ENCODE measurements at regions not wholly inside any gene's neighbourhood (a gene's known extent, or its start where the extent isn't known, plus 50 kb on each side); places are given as distances from the start of the nearest gene placed in this dataset.
"Not testable (repeated sequence)": the region's sequence is repeated elsewhere in the genome, so short reads cannot be mapped to it uniquely, and the experiment has no call there.

GRCh38 chr5:163248333-163248732 lies 189.1 kb upstream of the CCNG1 start:
- Histone ChIP-seq H3K9ac (ENCODE audit: low read length) (no peak overlapping the region), H3K27ac (ENCODE audit: low read length) (no peak overlapping the region), H3K9me3 (ENCODE audit: control insufficient read depth, low read depth, low read length) (no peaks in the 10 kb centered on the region), H3K27me3 (ENCODE audit: control insufficient read depth, insufficient read depth, low read length) (no peaks in the 10 kb centered on the region), H3K4me3 (ENCODE audit: low read length) (no peak overlapping the region), H3K4me1 (ENCODE audit: control insufficient read depth, low read depth, low read length) (peaks cover 6% of the 10 kb centered on the region), H3K36me3 (ENCODE audit: control insufficient read depth, low read depth, low read length) (no peaks in the 10 kb centered on the region)

DNA sequence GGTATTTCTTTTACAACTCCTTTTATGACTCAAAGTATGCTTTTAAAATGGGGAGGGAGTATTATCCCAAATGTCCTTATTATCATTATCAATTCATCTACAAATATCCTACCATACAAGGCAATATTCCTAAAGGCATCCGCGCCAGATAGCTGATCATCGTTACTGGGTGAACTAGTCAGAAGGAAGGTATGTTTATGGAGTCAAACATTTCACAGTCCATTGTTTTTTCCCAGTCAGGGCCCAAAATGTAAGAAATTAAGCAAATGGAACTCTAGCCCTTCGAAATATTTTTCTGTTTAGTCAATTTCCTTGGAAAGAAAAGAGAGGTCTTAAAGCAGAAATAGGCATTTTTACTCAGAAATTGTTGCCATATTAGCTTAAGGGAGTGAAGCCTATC lies 188.5 kb upstream of the CCNG1 start:
- Histone ChIP-seq H3K27me3 (ENCODE audit: control insufficient read depth, insufficient read depth, low read length) (no peaks in the 10 kb centered on the region), H3K4me3 (ENCODE audit: low read length) (no peak overlapping the region), H3K36me3 (ENCODE audit: control insufficient read depth, low read depth, low read length) (no peaks in the 10 kb centered on the region), H3K9ac (ENCODE audit: low read length) (no peak overlapping the region), H3K9me3 (ENCODE audit: control insufficient read depth, low read depth, low read length) (no peaks in the 10 kb centered on the region), H3K4me1 (ENCODE audit: control insufficient read depth, low read depth, low read length) (peaks cover 6% of the 10 kb centered on the region), H3K27ac (ENCODE audit: low read length) (no peak overlapping the region)

DNA sequence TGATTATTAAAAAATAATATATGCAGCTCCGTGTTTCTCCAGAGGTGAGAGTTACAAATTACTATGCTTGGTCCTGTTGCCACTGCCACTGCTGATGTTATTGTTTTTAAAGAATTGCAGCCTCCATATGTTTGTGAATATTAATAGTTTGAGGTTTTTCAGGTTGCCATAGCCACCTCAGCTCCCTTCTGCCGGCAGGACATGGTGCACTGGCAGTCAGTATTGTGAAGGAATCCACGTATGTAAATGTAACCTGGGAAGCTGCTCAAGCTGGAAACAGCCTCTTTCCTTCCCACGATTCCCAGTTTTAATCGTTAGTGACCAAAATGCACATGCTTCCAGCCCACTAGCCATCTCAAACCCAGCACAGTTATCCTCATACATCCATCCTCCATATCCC lies 184.4 kb upstream of the CCNG1 start:
- no peak overlapping the region for H3K9ac ChIP-seq (ENCODE audit: low read length)
- H3K9me3 ChIP-seq (ENCODE audit: control insufficient read depth, low read depth, low read length): no peaks in the 10 kb centered on the region
- no peak overlapping the region for H3K4me3 ChIP-seq (ENCODE audit: low read length)
- H3K27me3 ChIP-seq (ENCODE audit: control insufficient read depth, insufficient read depth, low read length): no peaks in the 10 kb centered on the region
- peaks cover 6% of the 10 kb centered on the region for H3K4me1 ChIP-seq (ENCODE audit: control insufficient read depth, low read depth, low read length)
- no peaks in the 10 kb centered on the region for H3K36me3 ChIP-seq (ENCODE audit: control insufficient read depth, low read depth, low read length)
- H3K27ac ChIP-seq (ENCODE audit: low read length): no peak overlapping the region

DNA sequence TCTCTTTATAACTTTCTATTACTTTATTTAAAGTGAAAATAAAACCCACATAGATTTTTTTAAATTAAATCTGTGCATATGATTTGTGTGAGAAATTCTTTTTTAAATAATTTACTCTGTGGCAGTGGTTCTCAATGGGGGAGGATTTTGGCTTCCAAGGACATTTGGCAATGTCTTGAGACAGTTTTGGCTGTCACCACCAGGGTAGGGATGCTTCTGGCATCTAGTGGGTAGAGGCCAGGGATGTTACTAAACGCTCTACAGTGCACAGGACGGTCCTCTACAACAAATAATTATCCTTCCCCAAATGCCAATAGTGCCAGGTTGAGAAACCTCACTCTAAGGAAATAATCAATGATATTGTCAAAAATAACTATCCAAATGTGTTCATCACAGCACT lies 177.9 kb upstream of the CCNG1 start:
- Histone ChIP-seq H3K27ac (ENCODE audit: low read length) (no peak overlapping the region), H3K9me3 (ENCODE audit: control insufficient read depth, low read depth, low read length) (no peaks in the 10 kb centered on the region)

GRCh38 chr5:163260471-163260870 lies 176.9 kb upstream of the CCNG1 start:
- Histone ChIP-seq H3K4me3 (ENCODE audit: low read length) (no peak overlapping the region), H3K4me1 (ENCODE audit: control insufficient read depth, low read depth, low read length) (no peaks in the 10 kb centered on the region), H3K27me3 (ENCODE audit: control insufficient read depth, insufficient read depth, low read length) (no peaks in the 10 kb centered on the region), H3K36me3 (ENCODE audit: control insufficient read depth, low read depth, low read length) (no peaks in the 10 kb centered on the region), H3K9me3 (ENCODE audit: control insufficient read depth, low read depth, low read length) (no peaks in the 10 kb centered on the region), H3K27ac (ENCODE audit: low read length) (no peak overlapping the region), H3K9ac (ENCODE audit: low read length) (no peak overlapping the region)

More for the DNA sequence above, 177.9 kb upstream of the CCNG1 start:
- Histone ChIP-seq H3K27me3 (ENCODE audit: control insufficient read depth, insufficient read depth, low read length) (no peaks in the 10 kb centered on the region), H3K9ac (ENCODE audit: low read length) (no peak overlapping the region), H3K4me3 (ENCODE audit: low read length) (no peak overlapping the region), H3K4me1 (ENCODE audit: control insufficient read depth, low read depth, low read length) (no peaks in the 10 kb centered on the region), H3K36me3 (ENCODE audit: control insufficient read depth, low read depth, low read length) (no peaks in the 10 kb centered on the region)

DNA sequence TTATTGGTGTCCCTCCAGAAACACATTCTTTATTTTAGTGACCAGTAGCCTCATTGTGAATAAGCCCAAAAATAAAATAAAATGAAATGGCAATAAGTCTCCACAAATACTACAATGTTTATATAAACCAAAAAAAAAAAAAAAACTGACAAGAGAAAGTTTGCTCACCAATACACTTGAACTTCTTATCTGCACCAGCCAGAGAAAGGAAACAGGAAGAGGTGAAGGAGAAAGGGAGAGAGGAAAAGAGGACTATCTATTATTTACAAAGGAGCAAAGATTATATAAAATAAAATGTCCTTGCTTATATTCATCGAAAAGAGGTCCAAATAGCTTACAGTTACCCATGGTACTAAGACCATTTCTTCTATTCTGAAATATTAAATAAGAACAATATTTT lies 176.4 kb upstream of the CCNG1 start:
- H3K27ac ChIP-seq (ENCODE audit: low read length): no peak overlapping the region
- H3K9me3 ChIP-seq (ENCODE audit: control insufficient read depth, low read depth, low read length): no peaks in the 10 kb centered on the region
- H3K9ac ChIP-seq (ENCODE audit: low read length): no peak overlapping the region
- H3K36me3 ChIP-seq (ENCODE audit: control insufficient read depth, low read depth, low read length): no peaks in the 10 kb centered on the region
- H3K4me3 ChIP-seq (ENCODE audit: low read length): no peak overlapping the region
- H3K27me3 ChIP-seq (ENCODE audit: control insufficient read depth, insufficient read depth, low read length): no peaks in the 10 kb centered on the region
- no peaks in the 10 kb centered on the region for H3K4me1 ChIP-seq (ENCODE audit: control insufficient read depth, low read depth, low read length)

DNA sequence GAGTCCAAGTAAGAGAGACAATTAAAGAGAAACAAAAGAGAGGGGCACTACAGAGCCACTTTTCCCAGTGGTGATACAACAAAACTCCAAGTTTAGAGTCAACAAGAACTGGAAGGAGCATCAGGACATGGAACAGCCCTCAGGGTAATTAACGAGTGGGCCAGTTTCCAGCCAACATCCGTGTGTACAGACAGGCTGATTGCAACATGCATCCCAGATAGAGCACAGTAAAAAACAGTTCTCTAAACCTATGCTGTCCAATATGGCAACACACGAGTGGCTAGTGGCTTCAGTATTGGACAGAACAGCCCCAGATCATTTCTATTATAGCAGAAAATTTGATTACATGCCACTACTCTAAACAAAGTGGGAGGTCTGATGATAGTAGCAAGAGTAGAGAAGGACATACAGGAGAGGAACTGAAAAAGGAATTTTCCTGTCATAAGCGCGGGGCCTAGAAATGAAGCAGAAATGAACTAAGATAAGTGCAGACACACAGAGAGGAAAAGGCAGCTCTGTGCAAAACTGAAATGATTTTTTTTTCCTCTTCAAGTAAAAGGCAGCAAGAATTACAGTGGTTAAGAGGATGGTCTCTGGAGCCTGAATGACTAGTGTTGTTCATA lies 175.6 kb upstream of the CCNG1 start:
- no peak overlapping the region for H3K27ac ChIP-seq (ENCODE audit: low read length)
- H3K9me3 ChIP-seq (ENCODE audit: control insufficient read depth, low read depth, low read length): no peaks in the 10 kb centered on the region
- H3K4me3 ChIP-seq (ENCODE audit: low read length): no peak overlapping the region
- no peaks in the 10 kb centered on the region for H3K27me3 ChIP-seq (ENCODE audit: control insufficient read depth, insufficient read depth, low read length)
- H3K9ac ChIP-seq (ENCODE audit: low read length): no peak overlapping the region
- H3K36me3 ChIP-seq (ENCODE audit: control insufficient read depth, low read depth, low read length): no peaks in the 10 kb centered on the region
- no peaks in the 10 kb centered on the region for H3K4me1 ChIP-seq (ENCODE audit: control insufficient read depth, low read depth, low read length)

GRCh38 chr5:163266249-163266648 lies 171.1 kb upstream of the CCNG1 start:
- not testable (repeated sequence) for H3K36me3 ChIP-seq (ENCODE audit: control insufficient read depth, low read depth, low read length); H3K27me3 ChIP-seq (ENCODE audit: control insufficient read depth, insufficient read depth, low read length); H3K27ac ChIP-seq (ENCODE audit: low read length); H3K9ac ChIP-seq (ENCODE audit: low read length); H3K4me3 ChIP-seq (ENCODE audit: low read length); H3K4me1 ChIP-seq (ENCODE audit: control insufficient read depth, low read depth, low read length); H3K9me3 ChIP-seq (ENCODE audit: control insufficient read depth, low read depth, low read length)

DNA sequence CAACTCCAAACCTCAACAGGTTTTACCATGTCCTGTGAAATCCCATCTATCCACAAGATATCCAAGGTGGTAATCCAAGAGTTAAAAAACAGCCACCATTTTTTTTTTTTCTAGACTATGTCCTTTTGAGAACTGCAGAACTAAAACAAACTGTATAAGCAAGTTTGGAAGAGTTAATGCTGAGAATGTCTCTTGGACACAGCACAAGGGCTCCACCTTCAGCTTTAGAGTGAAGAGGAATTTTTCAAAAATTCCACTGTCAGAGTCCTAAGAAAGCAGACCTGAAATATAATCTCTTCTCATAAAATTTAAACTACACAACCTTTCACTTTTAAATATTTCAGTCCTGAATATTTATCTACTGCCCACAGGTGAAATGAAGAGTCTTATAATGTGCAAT lies 167.8 kb upstream of the CCNG1 start:
- H3K27me3 ChIP-seq (ENCODE audit: control insufficient read depth, insufficient read depth, low read length): no peaks in the 10 kb centered on the region
- no peak overlapping the region for H3K4me3 ChIP-seq (ENCODE audit: low read length)
- no peaks in the 10 kb centered on the region for H3K36me3 ChIP-seq (ENCODE audit: control insufficient read depth, low read depth, low read length)
- H3K4me1 ChIP-seq (ENCODE audit: control insufficient read depth, low read depth, low read length): no peaks in the 10 kb centered on the region
- no peak overlapping the region for H3K27ac ChIP-seq (ENCODE audit: low read length)
- H3K9ac ChIP-seq (ENCODE audit: low read length): no peak overlapping the region
- H3K9me3 ChIP-seq (ENCODE audit: control insufficient read depth, low read depth, low read length): peaks cover 8% of the 10 kb centered on the region

DNA sequence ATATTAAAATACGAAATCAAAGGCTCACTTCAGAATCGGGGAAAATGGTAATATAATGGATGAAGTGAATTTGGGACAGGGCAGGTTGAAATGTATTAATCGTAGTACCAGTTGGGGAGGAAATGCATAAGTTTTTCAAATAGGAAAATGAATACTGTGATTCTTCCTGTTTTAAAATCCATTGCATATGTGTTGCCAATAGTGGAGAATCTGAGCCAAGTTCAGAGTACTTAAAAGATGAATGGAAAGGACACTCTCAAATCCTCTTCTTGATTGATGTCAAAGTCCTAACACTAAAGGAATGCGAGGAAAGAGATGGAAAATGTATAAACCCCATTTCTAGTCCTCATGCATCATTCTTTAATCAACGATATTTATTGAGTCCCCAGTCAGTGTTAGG lies 160.9 kb upstream of the CCNG1 start:
- H3K4me3 ChIP-seq (ENCODE audit: low read length): no peak overlapping the region
- H3K27ac ChIP-seq (ENCODE audit: low read length): no peak overlapping the region
- H3K4me1 ChIP-seq (ENCODE audit: control insufficient read depth, low read depth, low read length): no peaks in the 10 kb centered on the region
- no peaks in the 10 kb centered on the region for H3K36me3 ChIP-seq (ENCODE audit: control insufficient read depth, low read depth, low read length)
- H3K9ac ChIP-seq (ENCODE audit: low read length): no peak overlapping the region
- peaks cover 8% of the 10 kb centered on the region for H3K9me3 ChIP-seq (ENCODE audit: control insufficient read depth, low read depth, low read length)
- H3K27me3 ChIP-seq (ENCODE audit: control insufficient read depth, insufficient read depth, low read length): no peaks in the 10 kb centered on the region

DNA sequence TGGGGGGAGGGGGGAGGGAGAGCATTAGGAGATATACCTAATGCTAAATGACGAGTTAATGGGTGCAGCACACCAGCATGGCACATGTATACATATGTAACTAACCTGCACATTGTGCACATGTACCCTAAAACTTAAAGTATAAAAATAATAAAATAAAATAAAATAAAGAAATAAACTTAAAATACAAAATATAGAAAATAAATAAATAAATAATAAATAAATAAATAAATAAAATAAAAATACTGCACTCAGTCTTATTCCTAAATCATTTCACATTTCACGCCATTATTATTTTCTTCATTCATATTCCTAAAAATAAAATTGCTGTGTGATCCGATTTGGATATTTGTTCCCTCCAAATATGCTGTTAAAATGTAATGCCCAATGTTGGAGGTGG lies 156.5 kb upstream of the CCNG1 start:
- not testable (repeated sequence) for H3K4me1 ChIP-seq (ENCODE audit: control insufficient read depth, low read depth, low read length); H3K9ac ChIP-seq (ENCODE audit: low read length); H3K36me3 ChIP-seq (ENCODE audit: control insufficient read depth, low read depth, low read length); H3K9me3 ChIP-seq (ENCODE audit: control insufficient read depth, low read depth, low read length); H3K4me3 ChIP-seq (ENCODE audit: low read length); H3K27me3 ChIP-seq (ENCODE audit: control insufficient read depth, insufficient read depth, low read length); H3K27ac ChIP-seq (ENCODE audit: low read length)

- H3K27ac ChIP-seq (ENCODE audit: low read length): no peak overlapping the region
- no peaks in the 10 kb centered on the region for H3K27me3 ChIP-seq (ENCODE audit: control insufficient read depth, insufficient read depth, low read length)
- H3K9ac ChIP-seq (ENCODE audit: low read length): no peak overlapping the region
- H3K9me3 ChIP-seq (ENCODE audit: control insufficient read depth, low read depth, low read length): no peaks in the 10 kb centered on the region
- no peaks in the 10 kb centered on the region for H3K36me3 ChIP-seq (ENCODE audit: control insufficient read depth, low read depth, low read length)
- H3K4me1 ChIP-seq (ENCODE audit: control insufficient read depth, low read depth, low read length): no peaks in the 10 kb centered on the region
- H3K4me3 ChIP-seq (ENCODE audit: low read length): no peak overlapping the region
Measured at GRCh38 chr5:163281512-163281911, 155.9 kb upstream of the CCNG1 start.

Data from iPS-18a (cell line).